ENCODE measurements at regions not wholly inside any gene's neighbourhood (a gene's known extent, or its start where the extent isn't known, plus 50 kb on each side); places are given as distances from the start of the nearest gene placed in this dataset.

- Histone ChIP-seq H3K36me3 (no peaks in the 10 kb centered on the region), H3K9me3 (peaks cover 0 to 5% of the 10 kb centered on the region in 2 donors), H3K4me1 (no peaks in the 10 kb centered on the region), H3K27me3 (no peaks in the 10 kb centered on the region), H3K4me3 (no peak overlapping the region), H3K27ac (no peak overlapping the region)
- intact Hi-C loops (cut with DNase I), result no loop called here
- TF ChIP-seq CTCF (IDR thresholded peaks at IDR 0.05), result no peak
- DNase-seq (ENCODE audit: low spot score in 2 of 2), result no peak
Observed at GRCh38 chr6:48233063-48233462, 122.1 kb upstream of the PTCHD4 start.

- Histone ChIP-seq H3K9me3 (no peaks in the 10 kb centered on the region), H3K4me1 (no peaks in the 10 kb centered on the region), H3K4me3 (no peak overlapping the region), H3K27ac (no peak overlapping the region), H3K27me3 (no peaks in the 10 kb centered on the region), H3K36me3 (no peaks in the 10 kb centered on the region)
- DNase-seq (ENCODE audit: low spot score in 2 of 2), result no peak
- intact Hi-C loops (cut with DNase I), result no loop called here
- no peak for TF ChIP-seq CTCF (IDR thresholded peaks at IDR 0.05)
Observed at GRCh38 chr6:48229841-48230240, 118.8 kb upstream of the PTCHD4 start.

GRCh38 chr6:48222241-48222640, 111.2 kb upstream of the PTCHD4 start:
- DNase-seq (ENCODE audit: low spot score in 2 of 2), result no peak
- Histone ChIP-seq H3K4me1 (no peaks in the 10 kb centered on the region), H3K4me3 (no peak overlapping the region), H3K27me3 (no peaks in the 10 kb centered on the region), H3K27ac (no peak overlapping the region), H3K9me3 (no peaks in the 10 kb centered on the region), H3K36me3 (no peaks in the 10 kb centered on the region)
- TF ChIP-seq CTCF (IDR thresholded peaks at IDR 0.05), result no peak
- intact Hi-C loops (cut with DNase I), result no loop called here

GRCh38 chr6:48213076-48213788, 102.2 kb upstream of the PTCHD4 start:
- Histone ChIP-seq H3K9me3 (no peaks in the 10 kb centered on the region), H3K27me3 (no peaks in the 10 kb centered on the region), H3K36me3 (no peaks in the 10 kb centered on the region), H3K4me3 (no peak overlapping the region), H3K4me1 (no peaks in the 10 kb centered on the region), H3K27ac (no peak overlapping the region)
- TF ChIP-seq CTCF (IDR thresholded peaks at IDR 0.05), result no peak
- DNase-seq (ENCODE audit: low spot score in 2 of 2), result no peak
- intact Hi-C loops (cut with DNase I), result no loop called here

GRCh38 chr6:48212501-48212900, 101.5 kb upstream of the PTCHD4 start:
- Histone ChIP-seq H3K36me3 (no peaks in the 10 kb centered on the region), H3K27me3 (no peaks in the 10 kb centered on the region), H3K4me1 (no peaks in the 10 kb centered on the region), H3K9me3 (no peaks in the 10 kb centered on the region), H3K27ac (no peak overlapping the region), H3K4me3 (no peak overlapping the region)
- no peak for TF ChIP-seq CTCF (IDR thresholded peaks at IDR 0.05)
- DNase-seq (ENCODE audit: low spot score in 2 of 2), result no peak
- intact Hi-C loops (cut with DNase I), result no loop called here

- intact Hi-C loops (cut with DNase I), result no loop called here
- no peak overlapping the region for H3K27ac ChIP-seq
- H3K4me1 ChIP-seq, result no peaks in the 10 kb centered on the region
- no peaks in the 10 kb centered on the region for H3K9me3 ChIP-seq
- H3K4me3 ChIP-seq, result no peak overlapping the region
- no peak for TF ChIP-seq CTCF (IDR thresholded peaks at IDR 0.05)
- no peaks in the 10 kb centered on the region for H3K36me3 ChIP-seq
- DNase-seq (ENCODE audit: low spot score in 2 of 2), result no peak
- H3K27me3 ChIP-seq, result no peaks in the 10 kb centered on the region
Observed at GRCh38 chr6:48206091-48206490, 95.1 kb upstream of the PTCHD4 start.

All from ascending aorta (tissue), 2 donors.